DND-41 (cell line): ENCODE measurements at regions not wholly inside any gene's neighbourhood (a gene's known extent, or its start where the extent isn't known, plus 50 kb on each side); places are given as distances from the start of the nearest gene placed in this dataset.
A peak's percentile ranks its signal among the peaks of the same experiment; 100 is the strongest.
"Not testable (repeated sequence)": the region's sequence is repeated elsewhere in the genome, so short reads cannot be mapped to it uniquely, and the experiment has no call there.

Source experiments
- ATAC-seq: fragments of 200-7000 bp; cut with Tn5 transposase; 3 replicates; pipeline ENCODE4 v1.9.1; 2021; ENCODE audit warnings: low read depth; ENCODE audit not compliant: insufficient read depth
- DNase-seq: peaks from one replicate; pipeline ENCODE4 v3.0.0-alpha.2; 2020
- H2AFZ ChIP-seq: 2 replicates; pipeline ENCODE4 v1.6.0; 2012; ENCODE audit warnings: low read depth, low read length
- H3K27ac ChIP-seq: 2 replicates; pipeline ENCODE4 v1.5.1; 2012; ENCODE audit warnings: low read length, inconsistent platforms
- H3K27me3 ChIP-seq: fragments of 200-600 bp; sonication (generic); 2 replicates; pipeline ENCODE4 v1.6.0; 2012; ENCODE audit warnings: low read length, mild to moderate bottlenecking, inconsistent platforms; ENCODE audit not compliant: insufficient read depth, poor library complexity
- H3K36me3 ChIP-seq: 2 replicates; pipeline ENCODE4 v1.5.1; 2012; ENCODE audit warnings: low read length, inconsistent platforms; ENCODE audit not compliant: insufficient read depth
- H3K4me1 ChIP-seq: 2 replicates; pipeline ENCODE4 v1.5.1; 2012; ENCODE audit warnings: mild to moderate bottlenecking, low read length; ENCODE audit not compliant: insufficient read depth
- H3K4me2 ChIP-seq: 2 replicates; pipeline ENCODE4 v1.6.0; 2012; ENCODE audit warnings: mild to moderate bottlenecking, moderate library complexity, low read length, inconsistent platforms; ENCODE audit not compliant: insufficient read depth
- H3K4me3 ChIP-seq, 2 experiments: fragments of 200-600 bp in 1 of 2; shearing (Covaris generic) in 1 of 2; 2 replicates each; pipeline ENCODE4 v1.5.1; 2012 to 2016; ENCODE audit warnings: inconsistent platforms in 2 of 2, low read length in 2 of 2, mild to moderate bottlenecking in 2 of 2, low read depth in 1 of 2, moderate library complexity in 1 of 2
- H3K79me2 ChIP-seq: 2 replicates; pipeline ENCODE4 v1.6.0; 2012; ENCODE audit warnings: low read length, inconsistent platforms; ENCODE audit not compliant: insufficient read depth
- H3K9ac ChIP-seq: 2 replicates; pipeline ENCODE4 v1.6.0; 2012; ENCODE audit warnings: low read depth, mild to moderate bottlenecking, inconsistent platforms, low read length, moderate library complexity
- H3K9me3 ChIP-seq: 2 replicates; pipeline ENCODE4 v1.5.1; 2012; ENCODE audit warnings: low read length, moderate library complexity, mild to moderate bottlenecking, inconsistent platforms; ENCODE audit not compliant: insufficient read depth, severe bottlenecking
- H4K20me1 ChIP-seq: 2 replicates; pipeline ENCODE4 v1.6.0; 2012; ENCODE audit warnings: low read length; ENCODE audit not compliant: insufficient read depth
- CTCF ChIP-seq: IDR thresholded peaks from 2 replicates; pipeline ENCODE4 v1.5.1; 2012; ENCODE audit warnings: borderline replicate concordance, low read length, moderate library complexity, mild to moderate bottlenecking; ENCODE audit not compliant: poor library complexity, severe bottlenecking; ENCODE audit errors: extremely low read depth
- EZH2 ChIP-seq: IDR thresholded peaks from 3 replicates; pipeline ENCODE4 v1.6.1; 2012; ENCODE audit warnings: borderline replicate concordance, low read depth, mild to moderate bottlenecking, moderate library complexity, low read length, inconsistent platforms; ENCODE audit not compliant: severe bottlenecking

- no peak overlapping the region for H3K27ac ChIP-seq
- ATAC-seq (no peak), DNase-seq (no peak)
- H3K4me1 ChIP-seq = peaks cover 5% of the 10 kb centered on the region; the same call in 1 of the 2 replicates
- no peaks in the 10 kb centered on the region for H4K20me1 ChIP-seq
- no peak overlapping the region for H2AFZ ChIP-seq
- H3K79me2 ChIP-seq = no peaks in the 10 kb centered on the region
- no peaks in the 10 kb centered on the region for H3K36me3 ChIP-seq
- H3K9ac ChIP-seq = no peak overlapping the region
- no peak overlapping the region for H3K4me2 ChIP-seq
- no peaks in the 10 kb centered on the region for H3K27me3 ChIP-seq
- no peaks in the 10 kb centered on the region for H3K9me3 ChIP-seq
- no peak overlapping the region for H3K4me3 ChIP-seq
- TF ChIP-seq EZH2 = no peak
- no peak for TF ChIP-seq CTCF
Measured at GRCh38 chr13:110044551-110045111, 258.2 kb upstream of the IRS2 start.

- Histone ChIP-seq H3K36me3 (no peaks in the 10 kb centered on the region), H3K4me1 (peaks cover 20% of the 10 kb centered on the region), H4K20me1 (no peaks in the 10 kb centered on the region), H3K79me2 (no peaks in the 10 kb centered on the region), H3K27me3 (no peaks in the 10 kb centered on the region), H2AFZ (peak overlapping the region; percentile 42; the same call in 1 of the 2 replicates), H3K4me2 (no peak overlapping the region), H3K9me3 (no peaks in the 10 kb centered on the region), H3K27ac (no peak overlapping the region), H3K9ac (no peak overlapping the region), H3K4me3 (no peak overlapping the region)
- ATAC-seq (no peak), DNase-seq (no peak)
- TF ChIP-seq EZH2 (no peak), CTCF (no peak)
Measured at GRCh38 chr13:110042253-110042950, 256.0 kb upstream of the IRS2 start.

- H3K36me3 ChIP-seq, ATAC-seq, H3K4me3 ChIP-seq, H3K79me2 ChIP-seq, H3K4me2 ChIP-seq, H4K20me1 ChIP-seq, H3K27ac ChIP-seq, H2AFZ ChIP-seq, H3K9me3 ChIP-seq, H3K9ac ChIP-seq, DNase-seq, H3K27me3 ChIP-seq: not testable (repeated sequence)
- peaks cover 15% of the 10 kb centered on the region for H3K4me1 ChIP-seq
Measured at GRCh38 chr13:110041638-110042037, 255.3 kb upstream of the IRS2 start.

- H3K9ac ChIP-seq = no peak overlapping the region
- no peaks in the 10 kb centered on the region for H3K9me3 ChIP-seq
- no peak overlapping the region for H3K4me2 ChIP-seq
- peaks cover 15% of the 10 kb centered on the region for H3K4me1 ChIP-seq
- no peak overlapping the region for H3K4me3 ChIP-seq
- H3K36me3 ChIP-seq = no peaks in the 10 kb centered on the region
- H2AFZ ChIP-seq = no peak overlapping the region
- peak; percentile 69 for ATAC-seq
- no peak overlapping the region for H3K27ac ChIP-seq
- no peak for DNase-seq
- H3K79me2 ChIP-seq = no peaks in the 10 kb centered on the region
- H4K20me1 ChIP-seq = no peaks in the 10 kb centered on the region
- no peaks in the 10 kb centered on the region for H3K27me3 ChIP-seq
- TF ChIP-seq EZH2 (no peak), CTCF (no peak)
Measured at GRCh38 chr13:110037925-110038573, 251.7 kb upstream of the IRS2 start.
